Smooth muscle cell of the brain vasculature (primary cell): ENCODE measurements at regions not wholly inside any gene's neighbourhood (a gene's known extent, or its start where the extent isn't known, plus 50 kb on each side); places are given as distances from the start of the nearest gene placed in this dataset.

ENCODE experiments used
- DNase-seq: peaks from one replicate; pipeline ENCODE4 v3.0.0-alpha.2; 2012; ENCODE audit warnings: low read depth, low spot score

DNA sequence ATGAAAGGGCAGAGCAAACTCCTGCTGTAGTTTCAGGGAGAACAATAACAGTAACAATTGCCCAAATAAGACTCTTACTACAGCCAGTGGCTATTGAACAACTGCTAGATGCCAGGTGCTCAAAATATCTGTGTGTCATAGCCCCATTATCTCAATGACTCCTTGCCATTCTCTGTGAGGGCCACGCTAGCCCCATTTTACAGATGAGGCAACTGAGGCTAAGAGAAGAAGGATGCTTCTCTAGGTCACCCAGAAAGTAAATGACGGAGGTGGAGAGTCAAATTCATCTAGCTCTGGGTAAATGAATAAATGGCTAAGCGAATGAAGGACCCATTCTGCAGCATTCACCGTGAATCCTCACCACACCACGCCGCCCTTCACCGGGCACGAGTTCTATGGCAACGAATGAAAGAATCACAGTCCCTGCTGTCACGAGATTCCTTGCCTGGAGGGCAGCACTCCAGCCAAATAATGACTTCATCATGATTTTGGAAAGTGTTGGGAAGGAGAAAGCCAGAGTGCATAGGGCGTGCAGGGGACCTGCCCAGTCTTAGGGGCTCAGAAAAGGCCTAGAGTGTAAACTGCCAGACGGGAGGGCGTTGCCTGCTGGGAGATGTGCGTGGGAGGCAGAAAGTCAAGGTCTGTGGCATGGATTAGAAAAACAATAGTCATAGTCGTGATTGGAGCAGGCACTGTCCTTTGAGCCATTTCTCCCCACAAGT lies 147.2 kb downstream of the C9orf50 start:
- DNase-seq = no peak

DNA sequence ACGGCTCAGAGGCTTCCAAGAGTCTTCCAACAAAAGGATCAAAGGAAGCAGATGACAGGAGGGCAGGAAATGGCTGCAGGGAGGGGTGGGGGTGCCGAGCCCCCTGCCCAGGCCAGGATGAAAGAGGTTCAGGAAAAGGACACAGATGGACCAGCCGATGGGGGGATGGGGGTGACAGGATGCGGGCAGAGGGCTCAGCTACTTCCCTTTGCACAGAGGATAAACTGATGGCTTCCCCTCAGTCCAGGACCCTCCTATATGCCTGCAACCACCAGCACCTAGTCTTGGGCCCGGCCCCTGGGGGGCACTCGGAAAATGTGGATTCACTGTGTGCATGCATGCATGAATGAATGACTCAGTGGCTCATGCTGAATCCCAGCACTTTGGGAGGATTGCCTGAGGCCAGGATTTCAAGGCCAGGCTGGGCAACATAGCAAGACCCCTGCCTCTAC lies 148.2 kb downstream of the C9orf50 start:
- DNase-seq = no peak

DNA sequence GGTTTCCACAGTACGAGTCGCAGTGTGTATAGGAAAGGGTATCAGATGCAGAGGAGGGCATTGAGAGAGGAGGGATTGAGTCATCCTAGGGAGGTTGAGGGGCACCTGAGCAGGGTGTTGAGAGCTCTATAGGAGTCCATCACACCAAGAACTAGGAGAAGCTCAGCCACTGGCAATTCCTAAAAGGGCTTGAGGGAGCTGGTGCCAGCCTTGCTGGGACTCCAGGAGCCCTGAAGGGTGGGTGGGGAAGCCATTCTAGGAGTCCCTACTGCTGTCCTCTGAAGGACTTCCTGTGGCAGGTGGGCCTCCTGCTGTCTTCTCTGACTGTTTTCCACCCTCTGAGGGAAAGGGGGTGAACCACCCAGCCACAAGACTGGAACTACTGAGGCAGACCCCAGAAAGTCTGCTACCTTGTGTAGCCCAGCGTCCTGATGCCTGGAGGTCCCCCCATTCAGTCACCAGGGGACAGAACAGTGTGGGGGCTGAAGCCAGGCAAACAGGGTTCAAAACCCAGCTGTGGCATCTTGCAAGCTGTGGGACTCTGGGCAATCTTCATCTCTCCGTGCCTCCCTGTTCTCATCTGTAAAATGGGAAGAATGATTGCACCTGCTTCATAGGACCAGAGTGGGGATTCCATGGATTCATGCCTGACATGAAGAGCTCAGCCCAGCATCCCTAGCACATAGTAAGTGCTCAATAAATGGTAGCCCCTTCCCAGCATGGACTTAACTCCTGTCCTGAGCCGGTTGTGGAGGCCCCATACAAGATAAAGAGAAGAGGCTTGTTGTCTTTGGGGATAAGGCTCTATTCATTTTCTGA lies 149.5 kb downstream of the C9orf50 start:
- no peak for DNase-seq

DNA sequence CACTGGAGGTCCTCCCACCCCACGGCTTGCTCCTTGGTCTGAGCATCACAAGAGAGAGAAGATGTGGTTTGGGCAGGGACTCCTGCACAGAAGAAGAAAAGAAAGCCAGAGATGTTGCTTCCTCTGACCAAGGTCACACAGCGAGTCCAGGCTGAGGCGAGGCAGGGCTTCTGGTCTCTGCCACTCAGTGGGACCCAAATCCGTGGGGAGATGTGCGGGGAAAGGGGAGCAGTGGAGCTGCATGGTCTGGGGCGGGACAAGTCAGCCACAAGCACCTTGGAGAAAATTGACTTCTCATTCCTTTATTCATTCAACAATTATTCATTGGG lies 150.9 kb downstream of the C9orf50 start:
- DNase-seq = no peak

DNA sequence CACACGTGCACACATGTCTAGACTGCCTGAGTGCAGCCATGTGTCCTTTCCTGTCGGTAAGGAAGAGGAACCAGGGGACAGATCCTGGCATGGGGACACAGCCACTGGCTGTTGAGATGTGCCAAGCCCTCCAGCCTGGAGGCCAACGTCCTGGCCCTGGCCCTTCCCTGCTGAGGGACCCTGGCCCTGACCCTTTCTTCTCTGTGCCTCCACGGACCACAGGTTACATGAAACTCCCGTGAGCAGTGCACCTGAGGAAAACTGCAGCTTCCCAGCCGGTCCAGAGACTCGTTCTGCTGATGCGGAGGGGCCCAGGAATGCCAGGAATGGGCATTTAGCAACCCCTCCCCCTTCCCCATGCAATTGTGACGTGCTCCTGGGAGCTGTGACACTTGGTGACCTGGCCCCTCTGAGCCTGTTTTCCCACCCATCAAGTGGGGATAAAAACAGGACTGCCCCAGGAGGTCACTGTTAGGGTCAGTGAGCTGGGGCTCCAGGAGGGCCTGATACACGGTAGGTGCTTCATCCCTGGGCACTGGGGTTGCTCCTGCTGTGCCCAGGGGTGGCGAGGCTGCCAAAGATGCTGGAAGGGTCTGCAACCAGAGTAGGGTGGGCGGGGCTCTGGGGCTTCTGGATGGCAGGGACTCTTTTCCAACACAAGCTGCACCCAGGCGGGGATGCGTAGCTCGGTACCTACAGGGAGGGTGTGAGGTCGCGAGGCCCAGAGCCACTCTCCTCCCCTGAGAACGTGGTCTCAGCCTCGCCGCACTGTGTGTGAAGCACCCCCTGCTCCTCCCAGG lies 151.5 kb downstream of the C9orf50 start:
- DNase-seq = no peak

DNA sequence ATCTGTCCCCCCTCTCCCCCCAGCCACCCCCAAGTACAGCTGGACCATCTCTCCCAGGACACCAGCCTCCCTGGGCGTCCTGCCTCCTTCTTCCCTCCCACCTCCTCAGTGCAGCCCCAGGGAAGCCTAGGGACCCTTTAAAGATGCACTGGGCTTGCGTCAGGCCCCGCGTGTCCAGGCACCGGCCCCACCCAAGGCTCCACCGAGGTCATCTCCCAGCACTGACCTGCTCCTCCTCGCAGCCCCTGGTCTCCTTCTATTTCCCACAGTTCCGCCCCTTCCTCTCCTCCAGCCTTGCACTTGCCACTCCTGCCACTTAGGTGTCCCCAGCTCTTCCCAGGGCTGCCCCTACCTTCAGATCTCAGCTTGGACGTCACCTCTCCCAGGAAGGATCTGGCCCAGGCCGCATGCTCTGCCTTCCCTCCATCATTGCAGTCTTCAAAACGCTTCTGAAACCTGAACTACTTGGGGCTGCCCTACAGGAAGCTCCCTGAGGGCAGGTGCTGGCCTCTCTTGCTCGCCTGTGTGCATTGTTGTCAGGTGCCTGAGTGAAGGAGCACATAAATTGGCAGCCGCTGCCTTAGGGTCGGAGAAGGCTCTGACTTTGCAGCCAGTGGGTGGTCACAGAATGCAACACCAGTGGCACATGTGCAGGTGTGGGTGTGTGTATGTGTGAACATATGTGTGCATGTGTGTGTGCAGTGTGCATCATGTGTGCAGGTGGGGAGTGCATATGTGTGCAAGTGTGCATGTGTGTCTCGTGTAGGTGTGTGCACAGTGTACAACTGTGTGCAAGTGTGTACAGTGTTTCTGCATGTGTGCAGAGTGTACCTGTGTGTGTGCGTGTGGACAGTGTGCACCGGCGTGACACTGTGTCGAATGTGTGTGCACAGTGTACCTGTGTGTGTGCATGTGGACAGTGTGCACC lies 152.9 kb downstream of the C9orf50 start:
- no peak for DNase-seq

DNA sequence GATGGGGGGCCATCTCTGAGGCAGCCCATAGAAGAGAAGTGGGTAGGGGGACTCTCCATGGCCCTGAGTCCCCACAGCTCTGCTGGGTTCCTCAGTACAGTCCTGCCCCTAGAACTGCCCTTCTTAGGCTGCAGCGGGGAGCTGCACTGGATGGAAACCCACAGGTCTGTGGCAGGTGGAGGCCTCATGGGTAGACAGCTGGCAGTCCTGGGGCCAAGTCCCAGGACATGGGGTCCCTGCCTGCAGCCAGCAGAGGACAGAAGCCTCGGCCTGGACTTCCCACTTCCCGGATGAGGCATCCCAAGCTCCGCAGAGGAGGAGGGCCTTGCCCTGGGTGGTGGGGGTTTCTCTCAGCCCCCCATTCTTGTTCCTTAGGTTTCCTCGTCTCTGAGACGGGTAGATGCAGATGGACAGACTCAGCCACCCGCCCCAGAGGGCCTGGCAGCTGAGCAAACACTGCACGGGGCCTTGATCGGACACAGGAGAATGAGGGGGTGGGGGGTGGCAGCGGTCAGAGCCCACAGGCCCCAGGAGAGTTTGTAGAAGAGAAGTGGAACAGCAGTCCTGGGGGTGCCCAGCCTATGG lies 153.8 kb downstream of the C9orf50 start:
- no peak for DNase-seq

DNA sequence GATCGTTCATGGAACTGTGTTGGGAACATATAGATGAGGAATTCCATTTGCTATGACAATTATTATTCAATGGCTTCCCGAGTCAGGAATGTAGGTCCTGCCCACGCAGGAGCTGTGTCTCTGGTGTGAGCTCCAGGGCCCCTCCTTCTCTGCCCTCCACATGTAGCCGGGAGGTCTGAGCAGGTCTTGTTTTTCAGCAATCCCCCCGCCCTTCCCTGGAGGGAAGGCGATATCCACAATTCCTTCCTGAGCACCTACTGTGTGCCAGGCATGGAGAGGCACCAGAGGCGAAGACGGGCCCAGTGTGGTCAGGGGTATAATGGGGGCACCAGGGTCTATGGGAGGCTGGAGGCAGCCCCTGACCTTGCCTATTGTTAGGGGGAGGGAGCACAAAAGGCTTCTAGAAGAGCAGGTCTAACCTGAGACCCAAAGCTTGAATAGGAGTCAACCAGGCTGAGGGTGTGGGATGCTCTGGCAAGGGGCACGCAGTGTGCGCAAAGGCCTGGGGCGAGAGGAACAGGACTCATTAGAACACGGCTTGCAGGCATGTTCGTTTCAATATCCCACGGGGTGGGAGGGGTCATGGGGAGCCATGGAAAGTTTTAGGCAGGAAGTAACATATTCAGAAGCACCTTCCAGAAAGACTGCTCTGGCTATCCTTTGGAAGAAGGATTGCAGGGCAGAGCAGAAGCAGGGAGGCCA lies 154.9 kb downstream of the C9orf50 start:
- no peak for DNase-seq

DNA sequence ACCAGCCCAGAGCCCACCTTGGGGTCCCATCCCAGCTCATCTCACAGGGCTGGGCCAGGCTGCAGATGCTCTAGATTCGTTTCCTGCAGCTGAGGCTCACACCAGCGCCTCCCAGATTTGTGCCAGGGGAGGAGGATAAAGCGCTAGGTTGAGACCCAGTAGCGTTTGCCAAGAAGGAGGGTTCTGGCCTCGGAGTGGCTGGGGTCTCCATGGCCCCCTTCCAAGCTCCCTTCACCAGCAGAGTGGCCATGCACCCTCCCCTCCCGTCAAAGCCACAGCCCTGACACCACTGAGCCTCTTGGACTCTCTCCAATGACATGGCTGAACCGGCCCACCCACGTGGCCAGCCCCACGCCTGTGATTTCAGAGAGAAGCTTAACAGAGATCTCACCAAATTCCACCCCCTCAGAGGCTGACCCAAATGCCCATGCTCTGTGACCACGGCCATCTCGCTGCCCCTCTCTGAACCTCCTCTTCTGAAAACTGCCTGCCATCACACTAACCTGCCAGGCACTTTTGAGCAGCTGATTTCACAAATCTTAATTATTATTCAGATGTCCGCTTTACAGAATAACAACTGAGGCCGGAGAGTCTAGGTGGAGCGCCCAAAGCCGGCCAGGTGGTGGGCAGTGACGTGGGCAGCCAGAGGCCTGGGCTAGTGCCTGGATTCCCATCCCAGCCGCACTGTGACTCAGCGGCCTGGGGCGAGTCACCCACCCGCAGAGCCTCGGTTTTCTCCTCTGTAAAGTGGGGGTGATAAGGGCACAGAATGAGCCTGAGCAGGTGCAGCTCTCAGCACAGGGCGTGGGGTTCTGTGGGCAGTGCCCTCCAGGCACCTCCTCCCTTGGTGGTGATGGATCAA lies 155.7 kb downstream of the C9orf50 start:
- DNase-seq = no peak

DNA sequence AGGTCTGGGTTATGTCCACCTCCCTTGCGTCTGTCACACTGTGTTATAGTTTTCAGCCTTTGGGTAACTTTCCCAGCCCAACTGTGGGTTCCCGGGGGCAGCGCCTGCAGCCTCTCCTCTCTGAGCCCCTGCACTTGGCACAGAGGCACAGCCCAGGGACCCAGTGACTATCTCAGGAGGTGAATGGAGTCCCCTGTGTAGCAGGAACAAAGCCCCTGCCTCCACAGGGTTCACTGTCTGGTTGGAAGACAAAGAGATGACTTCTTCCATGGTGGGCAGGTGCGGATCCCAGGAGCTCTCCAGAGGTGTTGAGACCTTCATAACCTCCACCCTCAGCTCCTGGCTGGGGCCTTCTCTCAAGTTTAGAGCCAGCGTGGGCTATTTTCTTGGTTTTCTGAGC lies 156.9 kb downstream of the C9orf50 start:
- DNase-seq = no peak

DNA sequence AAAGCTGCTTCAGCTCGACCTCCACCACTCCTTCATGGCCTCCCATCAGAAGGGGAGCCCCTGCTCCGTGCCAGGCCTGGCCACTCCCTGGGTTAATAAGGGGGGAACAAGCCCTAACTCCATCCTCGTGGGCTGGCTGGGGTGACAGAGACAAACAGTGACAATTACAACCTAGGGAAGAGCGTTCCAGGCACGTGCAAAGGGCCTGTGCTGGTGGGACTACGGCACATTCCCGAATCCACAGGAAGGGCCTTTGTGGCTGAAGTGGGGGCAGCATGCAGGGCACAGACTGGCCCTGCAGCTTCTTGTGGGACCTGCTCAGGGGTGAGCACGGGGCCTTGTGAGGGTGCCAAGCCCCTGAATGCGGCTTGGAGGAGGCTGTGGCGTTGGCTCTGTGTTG lies 157.4 kb downstream of the C9orf50 start:
- DNase-seq = no peak

DNA sequence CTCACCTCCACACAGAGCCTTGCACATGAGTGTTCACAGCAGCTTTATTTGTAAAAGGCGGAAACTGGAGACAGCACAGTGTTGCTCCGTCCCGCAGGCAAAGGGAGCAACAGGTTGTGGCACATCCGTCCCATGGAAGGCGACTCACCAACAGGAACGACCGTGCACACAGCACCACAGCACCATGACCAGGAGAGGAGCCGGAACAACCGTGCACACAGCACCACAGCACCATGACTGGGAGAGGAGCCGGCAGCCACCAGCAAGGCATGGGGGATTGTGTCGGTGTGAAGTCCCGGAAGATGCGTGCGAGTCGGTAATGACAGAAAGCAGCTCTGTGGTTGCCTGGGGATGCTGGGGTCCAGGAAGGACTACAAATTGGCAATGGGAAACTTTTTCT lies 158.5 kb downstream of the C9orf50 start:
- no peak for DNase-seq

DNA sequence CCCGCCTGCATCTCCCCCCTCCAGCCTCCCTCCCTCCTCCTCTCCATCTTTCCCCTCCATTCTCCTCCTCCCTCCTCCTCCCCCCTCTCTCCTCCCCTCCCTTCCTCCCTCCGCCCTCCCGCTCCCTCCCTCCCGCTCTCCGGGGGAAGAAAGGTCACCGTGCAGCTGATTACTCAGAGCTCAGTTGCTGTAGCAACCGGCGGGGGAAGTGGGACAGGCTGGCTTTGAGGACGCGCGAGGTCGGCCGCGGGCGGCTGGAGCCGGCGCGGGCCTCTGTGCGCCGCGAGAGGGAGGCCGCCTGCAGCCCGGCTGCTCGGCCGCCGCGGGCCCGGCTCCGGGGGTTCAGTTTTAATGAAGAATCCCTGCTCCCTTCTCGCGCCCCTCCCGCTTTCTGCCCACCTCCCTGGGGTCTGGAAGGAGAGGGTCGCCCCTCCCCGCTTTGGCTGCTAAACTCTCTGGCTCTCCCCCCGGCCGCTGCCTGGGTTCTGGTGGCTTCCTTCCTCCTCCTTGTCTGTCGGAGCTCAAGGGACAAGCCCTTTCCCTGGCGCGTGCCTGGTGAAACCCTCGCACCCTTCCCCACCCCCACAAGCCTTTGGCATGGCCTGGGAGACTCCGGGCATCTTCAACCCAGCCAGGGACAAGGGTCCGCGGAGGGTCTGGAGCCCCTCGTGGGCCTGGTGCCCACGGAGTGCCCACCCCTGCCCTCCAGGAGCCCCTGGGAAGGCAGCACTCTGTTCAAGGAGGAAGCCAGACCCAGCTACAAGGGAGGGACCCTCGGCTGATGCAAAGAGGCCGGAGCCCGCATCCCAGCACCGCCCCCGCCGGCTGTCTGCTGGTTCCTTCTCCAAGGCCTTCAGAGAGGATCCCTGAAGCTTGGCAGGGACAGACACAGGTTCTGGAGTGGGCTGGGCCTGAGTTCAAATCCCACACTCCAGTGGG lies 160.3 kb downstream of the C9orf50 start:
- peak; percentile 98 for DNase-seq

DNA sequence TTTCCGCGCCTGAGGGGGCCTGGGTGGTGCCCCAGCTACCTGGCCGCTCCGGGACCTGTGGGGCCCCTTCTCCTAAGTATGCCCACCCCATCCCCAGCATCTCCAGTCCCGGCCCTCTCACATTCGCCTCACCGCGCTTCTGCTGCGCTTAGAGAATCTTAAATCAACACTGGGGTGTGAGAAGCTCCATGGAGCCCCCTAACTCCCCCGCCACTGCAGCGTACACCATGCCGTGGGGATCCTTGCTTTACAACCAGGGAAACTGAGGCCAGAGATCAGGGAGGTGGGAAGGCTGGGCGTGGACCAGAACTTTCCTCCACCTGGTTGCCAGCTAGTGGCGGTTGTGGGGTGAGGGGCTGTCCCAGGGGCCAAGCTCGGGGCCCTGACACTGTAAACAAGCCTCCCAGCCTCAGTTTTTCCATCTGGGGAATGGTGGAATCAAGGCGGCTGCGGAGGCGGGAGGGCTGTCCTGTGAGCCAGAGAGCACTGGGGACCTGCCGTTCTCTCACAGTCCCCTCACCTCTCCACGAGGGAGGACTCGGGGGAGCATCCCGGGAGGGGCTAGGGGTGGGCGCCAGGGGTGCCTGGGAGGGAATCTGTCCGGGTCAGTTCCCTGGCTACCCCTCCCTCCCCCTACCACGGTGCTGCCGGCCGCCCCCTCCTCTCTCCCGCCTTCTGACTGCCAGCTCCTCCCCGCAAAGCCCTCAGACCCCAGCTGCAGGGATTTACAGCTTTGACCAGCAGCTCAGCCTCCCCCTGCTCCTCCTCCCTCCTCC lies 161.2 kb downstream of the C9orf50 start:
- DNase-seq = no peak

DNA sequence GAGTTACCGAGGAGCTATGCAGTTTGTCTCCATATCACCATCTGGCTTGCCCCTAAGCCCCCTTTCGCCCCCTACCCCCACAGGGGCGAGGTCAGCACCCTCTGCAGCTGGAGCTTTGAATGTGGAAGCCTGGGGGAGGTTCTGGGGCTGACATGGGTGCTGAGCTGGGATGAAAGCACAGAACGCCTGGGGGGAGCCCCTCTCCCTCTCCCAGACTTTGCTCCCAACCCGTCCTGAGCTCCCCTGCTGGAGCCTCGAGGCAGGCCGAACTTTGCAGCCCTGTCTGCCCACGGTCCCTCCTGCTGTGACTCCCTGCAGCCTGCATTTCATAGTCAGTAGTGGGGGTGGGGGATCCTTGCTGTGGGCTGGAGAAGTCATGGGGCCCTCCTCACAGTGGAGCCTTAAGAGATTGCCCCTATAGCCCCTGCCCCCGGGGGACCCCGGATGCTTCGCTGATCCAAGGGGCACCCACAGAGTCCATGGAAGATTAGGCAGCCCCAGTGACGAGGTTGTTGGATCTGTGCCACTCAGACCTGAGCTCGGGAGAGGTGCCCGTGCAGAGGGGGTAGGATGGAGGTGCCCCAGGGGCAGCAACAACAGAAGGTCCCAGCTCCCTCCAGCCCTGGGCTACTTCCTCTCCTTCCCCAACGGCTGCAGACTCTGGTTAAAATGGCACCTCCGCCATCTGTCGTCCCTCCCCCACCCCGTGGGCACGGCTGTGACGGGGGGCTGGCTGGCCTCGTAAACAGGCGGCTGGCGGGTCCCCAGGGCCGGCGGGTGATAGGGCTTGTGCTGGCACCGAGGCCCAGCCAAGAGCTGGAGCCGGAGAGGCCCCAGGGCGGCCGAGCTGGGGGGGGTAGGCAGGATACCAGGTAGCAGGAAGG lies 162.0 kb downstream of the C9orf50 start:
- no peak for DNase-seq

DNA sequence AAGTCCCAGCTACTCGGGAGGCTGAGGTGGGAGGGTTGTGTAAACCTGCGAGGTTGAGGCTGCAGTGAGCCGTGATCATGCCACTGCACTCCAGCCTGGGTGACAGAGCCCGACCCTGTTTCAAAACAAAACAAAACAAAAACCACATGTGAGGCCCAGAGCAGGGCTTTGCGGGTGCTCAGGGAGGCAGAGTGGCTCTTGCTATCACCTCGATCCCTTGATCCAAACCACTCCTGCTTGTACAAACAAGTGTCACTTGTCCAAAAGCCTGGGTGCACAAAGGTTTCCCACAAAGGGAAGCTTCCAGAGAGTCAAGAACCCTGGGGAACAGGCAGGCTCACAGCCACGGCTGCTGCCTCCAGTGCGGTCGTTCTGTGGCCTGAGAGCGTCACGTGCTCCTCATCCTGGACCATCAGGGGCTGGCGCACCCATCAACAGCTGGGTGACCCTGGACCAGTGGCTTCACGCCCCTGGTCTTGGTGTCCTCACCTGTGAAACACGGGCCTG lies 162.7 kb downstream of the C9orf50 start:
- no peak for DNase-seq
